ENCODE measurements at regions not wholly inside any gene's neighbourhood (a gene's known extent, or its start where the extent isn't known, plus 50 kb on each side); places are given as distances from the start of the nearest gene placed in this dataset.

GRCh38 chr2:175552902-175553301 is 371.4 kb upstream of the ATP5MC3 start:
- no peak for DNase-seq

GRCh38 chr2:175540421-175540820 is 358.9 kb upstream of the ATP5MC3 start:
- DNase-seq, result no peak

- no peak for DNase-seq
Observed at GRCh38 chr2:175539122-175539521, 357.6 kb upstream of the ATP5MC3 start.

GRCh38 chr2:175536059-175536458 is 354.5 kb upstream of the ATP5MC3 start:
- DNase-seq, result no peak

- no peak for DNase-seq
Observed at GRCh38 chr2:175535631-175536030, 354.1 kb upstream of the ATP5MC3 start.

GRCh38 chr2:175525975-175526374 is 344.5 kb upstream of the ATP5MC3 start:
- DNase-seq, result no peak

- no peak for DNase-seq
Observed at GRCh38 chr2:175523001-175523400, 341.5 kb upstream of the ATP5MC3 start.

- no peak for DNase-seq
Observed at GRCh38 chr2:175518206-175518605, 336.7 kb upstream of the ATP5MC3 start.

- DNase-seq, result no peak
Observed at GRCh38 chr2:175516555-175516954, 335.0 kb upstream of the ATP5MC3 start.

- DNase-seq, result no peak
Observed at GRCh38 chr2:175500255-175500654, 318.7 kb upstream of the ATP5MC3 start.

GRCh38 chr2:175490360-175490791 is 308.9 kb upstream of the ATP5MC3 start:
- no peak for DNase-seq

- no peak for DNase-seq
Observed at GRCh38 chr2:175478096-175478768, 296.7 kb upstream of the ATP5MC3 start.

GRCh38 chr2:175476948-175477347 is 295.4 kb upstream of the ATP5MC3 start:
- no peak for DNase-seq

GRCh38 chr2:175476374-175476773 is 294.9 kb upstream of the ATP5MC3 start:
- DNase-seq, result no peak

- DNase-seq, result no peak
Observed at GRCh38 chr2:175475130-175475529, 293.6 kb upstream of the ATP5MC3 start.

GRCh38 chr2:175468431-175469098 is 287.1 kb upstream of the ATP5MC3 start:
- no peak for DNase-seq

GRCh38 chr2:175465101-175465500 is 283.6 kb upstream of the ATP5MC3 start:
- DNase-seq, result no peak

GRCh38 chr2:175464311-175464670 is 282.8 kb upstream of the ATP5MC3 start:
- DNase-seq, result no peak

GRCh38 chr2:175463589-175464310 is 282.2 kb upstream of the ATP5MC3 start:
- no peak for DNase-seq

GRCh38 chr2:175463169-175463568 is 281.7 kb upstream of the ATP5MC3 start:
- DNase-seq, result no peak

- DNase-seq, result no peak
Observed at GRCh38 chr2:175462246-175462645, 280.7 kb upstream of the ATP5MC3 start.

- DNase-seq, result no peak
Observed at GRCh38 chr2:175461839-175462238, 280.3 kb upstream of the ATP5MC3 start.

- DNase-seq, result no peak
Observed at GRCh38 chr2:175457895-175458448, 276.5 kb upstream of the ATP5MC3 start.

- DNase-seq, result no peak
Observed at GRCh38 chr2:175454953-175455389, 273.5 kb upstream of the ATP5MC3 start.
